ENCODE measurements at regions not wholly inside any gene's neighbourhood (a gene's known extent, or its start where the extent isn't known, plus 50 kb on each side); places are given as distances from the start of the nearest gene placed in this dataset.
A peak's percentile ranks its signal among the peaks of the same experiment; 100 is the strongest.

- no peak overlapping the region for H3K4me3 Mint-ChIP-seq
- H3K4me1 Mint-ChIP-seq: peaks cover 39% of the 10 kb centered on the region
- peaks cover 7% of the 10 kb centered on the region for H3K36me3 Mint-ChIP-seq (ENCODE audit: low read depth)
- H3K27me3 Mint-ChIP-seq (ENCODE audit: low read depth): no peaks in the 10 kb centered on the region
- DNase-seq (ENCODE audit: low read depth, low spot score): no peak
- no peak overlapping the region for H3K27ac Mint-ChIP-seq (ENCODE audit: unreplicated experiment)
- no peaks in the 10 kb centered on the region for H3K9me3 Mint-ChIP-seq
- TF ChIP-seq CTCF (conservative IDR thresholded peaks at IDR 0.05): no peak
Measured at GRCh38 chr3:18103591-18103990, 321.5 kb downstream of the SATB1 start.

GRCh38 chr3:18100121-18100520 lies 325.0 kb downstream of the SATB1 start:
- Mint-ChIP-seq H3K27me3 (ENCODE audit: low read depth) (no peaks in the 10 kb centered on the region), H3K36me3 (ENCODE audit: low read depth) (peaks cover 17% of the 10 kb centered on the region), H3K4me1 (peaks cover 37% of the 10 kb centered on the region), H3K27ac (ENCODE audit: unreplicated experiment) (no peak overlapping the region), H3K4me3 (no peak overlapping the region), H3K9me3 (peaks cover 4% of the 10 kb centered on the region)
- TF ChIP-seq CTCF (conservative IDR thresholded peaks at IDR 0.05): no peak
- DNase-seq (ENCODE audit: low read depth, low spot score): no peak

- no peaks in the 10 kb centered on the region for H3K27me3 Mint-ChIP-seq (ENCODE audit: low read depth)
- no peak overlapping the region for H3K4me3 Mint-ChIP-seq
- no peak overlapping the region for H3K27ac Mint-ChIP-seq (ENCODE audit: unreplicated experiment)
- H3K9me3 Mint-ChIP-seq: peaks cover 4% of the 10 kb centered on the region
- TF ChIP-seq CTCF (conservative IDR thresholded peaks at IDR 0.05): no peak
- DNase-seq (ENCODE audit: low read depth, low spot score): no peak
- peaks cover 17% of the 10 kb centered on the region for H3K36me3 Mint-ChIP-seq (ENCODE audit: low read depth)
- peaks cover 36% of the 10 kb centered on the region for H3K4me1 Mint-ChIP-seq
Measured at GRCh38 chr3:18099611-18100010, 325.5 kb downstream of the SATB1 start.

- no peak for DNase-seq (ENCODE audit: low read depth, low spot score)
- peaks cover 31% of the 10 kb centered on the region for H3K4me1 Mint-ChIP-seq
- no peak for TF ChIP-seq CTCF (conservative IDR thresholded peaks at IDR 0.05)
- peaks cover 4% of the 10 kb centered on the region for H3K9me3 Mint-ChIP-seq
- peaks cover 17% of the 10 kb centered on the region for H3K36me3 Mint-ChIP-seq (ENCODE audit: low read depth)
- H3K4me3 Mint-ChIP-seq: no peak overlapping the region
- peak overlapping the region; percentile 3 for H3K27ac Mint-ChIP-seq (ENCODE audit: unreplicated experiment)
- no peaks in the 10 kb centered on the region for H3K27me3 Mint-ChIP-seq (ENCODE audit: low read depth)
Measured at GRCh38 chr3:18098960-18099587, 326.1 kb downstream of the SATB1 start.

GRCh38 chr3:18097989-18098388 lies 327.1 kb downstream of the SATB1 start:
- Mint-ChIP-seq H3K27ac (ENCODE audit: unreplicated experiment) (no peak overlapping the region), H3K4me3 (no peak overlapping the region), H3K9me3 (peaks cover 4% of the 10 kb centered on the region), H3K27me3 (ENCODE audit: low read depth) (no peaks in the 10 kb centered on the region), H3K4me1 (peaks cover 23% of the 10 kb centered on the region), H3K36me3 (ENCODE audit: low read depth) (peaks cover 17% of the 10 kb centered on the region)
- no peak for DNase-seq (ENCODE audit: low read depth, low spot score)
- no peak for TF ChIP-seq CTCF (conservative IDR thresholded peaks at IDR 0.05)
